ENCODE measurements at regions not wholly inside any gene's neighbourhood (a gene's known extent, or its start where the extent isn't known, plus 50 kb on each side); places are given as distances from the start of the nearest gene placed in this dataset.

GRCh38 chr13:87859261-87859660 lies 188.1 kb downstream of the SLITRK5 start:
- Histone ChIP-seq H3K27me3 (ENCODE audit: control insufficient read depth in 4 of 4, insufficient read depth in 4 of 4, low read length in 3 of 4) (no peaks in the 10 kb centered on the region), H3K4me3 (ENCODE audit: low read depth in 1 of 3, low read length in 3 of 3) (no peak overlapping the region), H3K4me1 (ENCODE audit: control insufficient read depth in 4 of 4, insufficient read depth in 4 of 4, low read length in 3 of 4) (no peaks in the 10 kb centered on the region), H3K27ac (ENCODE audit: low read depth in 1 of 2, low read length in 2 of 2) (no peak overlapping the region), H3K36me3 (ENCODE audit: control insufficient read depth in 4 of 4, insufficient read depth in 3 of 4, low read depth in 1 of 4, low read length in 3 of 4) (no peaks in the 10 kb centered on the region), H3K9ac (ENCODE audit: low read depth in 1 of 2, low read length in 2 of 2) (no peak overlapping the region), H3K9me3 (ENCODE audit: control insufficient read depth in 4 of 4, low read length in 3 of 4) (no peaks in the 10 kb centered on the region)
- DNase-seq (ENCODE audit: low spot score) = no peak
- TF ChIP-seq YY1 (IDR thresholded peaks at IDR 0.05) = no peak
- TF ChIP-seq MAX (IDR thresholded peaks at IDR 0.05) = no peak
- TF ChIP-seq JUND (IDR thresholded peaks at IDR 0.05) = no peak
- no peak for TF ChIP-seq HNF4A (conservative IDR thresholded peaks at IDR 0.05)
- no peak for TF ChIP-seq FOXA2 (IDR thresholded peaks at IDR 0.05)
- TF ChIP-seq FOXA1 (IDR thresholded peaks at IDR 0.05) = no peak
- TF ChIP-seq TAF1 (conservative IDR thresholded peaks at IDR 0.05) = no peak
- no peak for TF ChIP-seq ATF3 (IDR thresholded peaks at IDR 0.05)
- no peak for TF ChIP-seq ZBTB33 (IDR thresholded peaks at IDR 0.05)
- TF ChIP-seq RAD21 (IDR thresholded peaks at IDR 0.05) = no peak
- no peak for TF ChIP-seq SP1 (IDR thresholded peaks at IDR 0.05)
- no peak for TF ChIP-seq EGR1 (IDR thresholded peaks at IDR 0.05; ENCODE audit: low read depth in 2 of 2)
- 77% methylated on average over 4 of the region's 4 CpGs for WGBS

GRCh38 chr13:87867426-87867825 lies 196.3 kb downstream of the SLITRK5 start:
- H3K4me3 ChIP-seq (ENCODE audit: low read depth in 1 of 3, low read length in 3 of 3) = no peak overlapping the region
- 63% methylated on average over 3 of the region's 3 CpGs for WGBS
- no peak overlapping the region for H3K9ac ChIP-seq (ENCODE audit: low read depth in 1 of 2, low read length in 2 of 2)
- no peak overlapping the region for H3K27ac ChIP-seq (ENCODE audit: low read depth in 1 of 2, low read length in 2 of 2)
- TF ChIP-seq TAF1 (conservative IDR thresholded peaks at IDR 0.05) (no peak), ATF3 (IDR thresholded peaks at IDR 0.05) (no peak), GABPA (IDR thresholded peaks at IDR 0.05 in 1 of 2, conservative IDR thresholded peaks at IDR 0.05 in 1 of 2) (no peak), ZBTB33 (IDR thresholded peaks at IDR 0.05) (no peak), JUND (IDR thresholded peaks at IDR 0.05) (no peak), SP1 (IDR thresholded peaks at IDR 0.05) (no peak), REST (IDR thresholded peaks at IDR 0.05) (no peak), HNF4A (conservative IDR thresholded peaks at IDR 0.05) (no peak), FOXA2 (IDR thresholded peaks at IDR 0.05) (no peak), EGR1 (IDR thresholded peaks at IDR 0.05; ENCODE audit: low read depth in 2 of 2) (no peak), RAD21 (IDR thresholded peaks at IDR 0.05) (no peak), CTCF (IDR thresholded peaks at IDR 0.05; ENCODE audit: low read depth, low read length, missing input control) (no peak), MAX (IDR thresholded peaks at IDR 0.05) (no peak), FOXA1 (IDR thresholded peaks at IDR 0.05) (no peak), YY1 (IDR thresholded peaks at IDR 0.05) (no peak), RXRA (IDR thresholded peaks at IDR 0.05) (no peak), HNF4G (IDR thresholded peaks at IDR 0.05) (no peak)
- no peaks in the 10 kb centered on the region for H3K4me1 ChIP-seq (ENCODE audit: control insufficient read depth in 4 of 4, insufficient read depth in 4 of 4, low read length in 3 of 4)
- H3K27me3 ChIP-seq (ENCODE audit: control insufficient read depth in 4 of 4, insufficient read depth in 4 of 4, low read length in 3 of 4) = no peaks in the 10 kb centered on the region
- no peaks in the 10 kb centered on the region for H3K9me3 ChIP-seq (ENCODE audit: control insufficient read depth in 4 of 4, low read length in 3 of 4)
- no peaks in the 10 kb centered on the region for H3K36me3 ChIP-seq (ENCODE audit: control insufficient read depth in 4 of 4, insufficient read depth in 3 of 4, low read depth in 1 of 4, low read length in 3 of 4)
- DNase-seq (ENCODE audit: low spot score) = no peak

All from liver (tissue), 8 donors.